COLO668 (cell line): ENCODE measurements at regions not wholly inside any gene's neighbourhood (a gene's known extent, or its start where the extent isn't known, plus 50 kb on each side); places are given as distances from the start of the nearest gene placed in this dataset.

Source experiments
- DNase-seq: peaks from one replicate; lab custom pipeline; 2025; ENCODE audit not compliant: unreplicated experiment; lab: John Stamatoyannopoulos, UW

GRCh38 chr19:28981994-28982393 lies 231.0 kb downstream of the UQCRFS1 start:
- no peak for DNase-seq

- DNase-seq, result no peak
Observed at GRCh38 chr19:28981518-28981917, 231.4 kb downstream of the UQCRFS1 start.

- DNase-seq, result no peak
Observed at GRCh38 chr19:28980236-28980868, 232.6 kb downstream of the UQCRFS1 start.

GRCh38 chr19:28977826-28978225 lies 235.1 kb downstream of the UQCRFS1 start:
- no peak for DNase-seq

GRCh38 chr19:28972058-28972852 lies 240.7 kb downstream of the UQCRFS1 start:
- DNase-seq, result no peak

GRCh38 chr19:28971513-28971912 lies 241.4 kb downstream of the UQCRFS1 start:
- no peak for DNase-seq

- no peak for DNase-seq
Observed at GRCh38 chr19:28971049-28971448, 241.9 kb downstream of the UQCRFS1 start.

GRCh38 chr19:28968721-28969120 lies 244.2 kb downstream of the UQCRFS1 start:
- no peak for DNase-seq

- no peak for DNase-seq
Observed at GRCh38 chr19:28966737-28967399, 246.1 kb downstream of the UQCRFS1 start.

- no peak for DNase-seq
Observed at GRCh38 chr19:28964500-28964899, 248.5 kb downstream of the UQCRFS1 start.

GRCh38 chr19:28963486-28964250 lies 249.3 kb downstream of the UQCRFS1 start:
- DNase-seq, result no peak

GRCh38 chr19:28961772-28962500 lies 251.0 kb downstream of the UQCRFS1 start:
- no peak for DNase-seq

- DNase-seq, result no peak
Observed at GRCh38 chr19:28960986-28961705, 251.8 kb downstream of the UQCRFS1 start.

- DNase-seq, result no peak
Observed at GRCh38 chr19:28960586-28960985, 252.4 kb downstream of the UQCRFS1 start.

GRCh38 chr19:28956961-28957360 lies 256.0 kb downstream of the UQCRFS1 start:
- no peak for DNase-seq

- DNase-seq, result no peak
Observed at GRCh38 chr19:28956421-28956820, 256.5 kb downstream of the UQCRFS1 start.

- no peak for DNase-seq
Observed at GRCh38 chr19:28949535-28949934, 263.4 kb downstream of the UQCRFS1 start.

GRCh38 chr19:28949027-28949426 lies 263.9 kb downstream of the UQCRFS1 start:
- DNase-seq, result no peak

GRCh38 chr19:28948566-28948965 lies 264.4 kb downstream of the UQCRFS1 start:
- no peak for DNase-seq

GRCh38 chr19:28948026-28948425 lies 264.9 kb downstream of the UQCRFS1 start:
- no peak for DNase-seq
